Activated CD8-positive, alpha-beta memory T cell treated with anti-CD3 and anti-CD28 coated beads, Interleukin-2, amount 50 U/mL, for 1 hour (primary cell): ENCODE measurements at regions not wholly inside any gene's neighbourhood (a gene's known extent, or its start where the extent isn't known, plus 50 kb on each side); places are given as distances from the start of the nearest gene placed in this dataset.
"Not testable (repeated sequence)": the region's sequence is repeated elsewhere in the genome, so short reads cannot be mapped to it uniquely, and the experiment has no call there.

ENCODE experiments used
- DNase-seq: peaks from one replicate; pipeline ENCODE4 v3.0.0-alpha.2; 2020; ENCODE audit errors: extremely low read depth

DNA sequence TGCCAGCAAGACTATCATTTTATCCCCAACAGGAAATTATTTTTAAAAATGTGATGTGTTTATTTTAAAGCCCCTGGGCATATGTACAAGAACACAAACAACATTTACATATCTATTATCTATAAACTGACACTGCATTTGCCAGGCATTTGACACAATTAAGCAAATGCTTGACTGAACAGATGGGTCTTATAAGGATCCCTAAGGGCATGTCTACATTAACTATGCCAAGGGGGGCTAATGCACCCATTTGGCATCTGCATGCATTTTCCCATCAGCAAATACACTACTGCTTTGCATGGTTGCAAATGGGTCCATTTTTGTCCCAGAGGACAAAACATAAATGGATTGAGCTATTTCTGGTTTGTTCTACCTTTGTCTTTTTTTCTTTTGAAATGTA lies 884.8 kb upstream of the B3GALT2 start:
- no peak for DNase-seq

DNA sequence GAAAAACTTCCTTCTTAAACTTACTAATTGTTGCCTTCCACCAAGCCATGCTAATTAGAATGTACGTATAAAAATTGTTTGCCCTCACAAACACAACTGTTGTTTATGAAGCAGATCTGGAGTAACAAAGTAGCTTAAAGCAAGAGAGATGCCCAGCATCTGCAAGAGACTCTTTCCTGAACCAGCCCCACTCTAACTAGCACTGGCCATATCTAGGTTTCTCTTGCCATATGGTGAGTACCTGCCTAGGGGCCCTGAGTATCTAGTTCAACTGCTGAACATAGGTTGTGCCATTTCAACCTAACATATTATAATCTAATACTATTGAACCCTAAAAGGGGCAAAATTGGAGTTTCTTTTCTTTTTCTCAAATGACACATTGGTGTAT lies 883.4 kb upstream of the B3GALT2 start:
- DNase-seq = no peak

DNA sequence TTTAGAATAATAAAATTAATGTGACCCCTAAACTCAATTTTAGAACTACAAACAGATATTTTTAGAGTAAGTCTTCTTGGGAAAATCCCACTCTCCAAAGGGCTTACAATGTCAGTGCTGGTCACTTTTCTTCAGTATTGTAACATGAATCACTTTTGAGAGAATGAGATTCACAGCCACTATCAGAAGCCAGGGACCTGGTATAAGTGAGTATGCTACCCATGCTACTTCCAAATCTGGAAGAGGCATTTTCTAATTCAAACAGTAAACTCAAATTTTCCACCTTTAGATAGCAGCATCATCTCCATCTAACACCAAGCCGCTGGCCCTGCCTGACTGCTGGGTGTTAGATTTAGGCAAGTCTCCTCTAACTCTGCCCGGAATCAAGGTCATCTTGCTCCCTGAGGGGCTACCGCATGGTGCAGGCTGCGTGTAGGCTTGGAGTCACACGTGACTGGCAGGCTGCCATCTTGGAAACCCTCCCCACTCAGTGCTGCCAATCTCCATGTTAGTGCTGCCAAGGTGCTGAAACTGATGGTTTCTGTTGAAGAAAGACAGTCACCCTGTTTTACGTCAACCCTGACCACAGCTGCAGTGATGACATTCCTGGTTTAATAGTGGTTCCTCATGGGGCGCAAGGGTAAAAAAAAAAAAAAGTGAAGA lies 882.9 kb upstream of the B3GALT2 start:
- no peak for DNase-seq

DNA sequence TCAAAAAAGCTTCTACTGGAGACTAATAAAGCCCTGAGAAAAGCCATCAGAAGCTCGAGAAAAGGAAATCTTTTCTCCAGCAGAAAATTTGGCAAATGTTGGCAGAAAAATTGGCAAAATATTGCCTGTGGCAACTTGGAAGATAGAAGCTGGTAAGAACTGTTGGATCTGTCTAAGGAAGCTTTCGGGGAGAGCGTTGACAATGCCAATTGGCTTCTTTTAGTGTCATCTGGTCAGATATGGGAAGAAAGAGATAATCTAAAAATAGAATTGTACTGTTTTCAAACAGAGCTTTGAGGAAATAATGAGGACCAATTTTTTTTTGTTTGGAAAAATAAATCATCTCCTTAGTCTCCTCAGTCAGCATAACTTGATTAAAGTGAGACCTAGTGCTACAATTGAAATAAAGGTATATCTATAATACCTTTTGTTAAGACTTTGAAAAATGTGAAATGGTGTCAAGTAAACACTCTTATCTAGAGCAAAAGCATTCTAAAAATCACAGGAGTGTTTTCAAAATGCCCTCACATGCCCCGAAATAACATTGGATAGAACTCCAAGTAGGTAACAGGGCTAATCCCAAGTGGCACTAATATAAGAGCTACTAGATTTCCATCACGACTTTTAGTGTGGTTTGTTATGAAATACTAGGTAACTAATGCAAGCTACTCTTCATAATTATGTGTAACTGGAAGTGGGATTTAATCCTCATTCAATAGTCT lies 882.2 kb upstream of the B3GALT2 start:
- DNase-seq = no peak

DNA sequence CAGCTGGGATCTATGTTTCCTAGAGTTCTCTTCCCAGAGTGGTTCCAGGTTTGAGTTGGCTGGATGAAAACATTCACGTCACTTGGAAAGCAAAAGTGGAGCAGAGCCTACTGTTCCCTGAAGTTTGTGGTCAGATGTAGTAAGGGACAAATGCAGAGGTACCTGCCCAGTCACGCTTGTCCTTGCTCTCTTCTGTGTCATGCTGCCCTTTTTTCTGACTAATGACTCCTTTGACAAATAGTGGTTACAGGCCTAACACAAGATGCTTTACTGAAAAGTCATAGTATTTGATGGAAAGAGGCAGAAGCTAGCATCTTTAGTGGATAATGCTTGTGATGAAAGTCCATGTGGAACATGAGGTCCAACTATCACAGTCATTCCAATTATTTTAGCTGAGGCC lies 881.4 kb upstream of the B3GALT2 start:
- no peak for DNase-seq

DNA sequence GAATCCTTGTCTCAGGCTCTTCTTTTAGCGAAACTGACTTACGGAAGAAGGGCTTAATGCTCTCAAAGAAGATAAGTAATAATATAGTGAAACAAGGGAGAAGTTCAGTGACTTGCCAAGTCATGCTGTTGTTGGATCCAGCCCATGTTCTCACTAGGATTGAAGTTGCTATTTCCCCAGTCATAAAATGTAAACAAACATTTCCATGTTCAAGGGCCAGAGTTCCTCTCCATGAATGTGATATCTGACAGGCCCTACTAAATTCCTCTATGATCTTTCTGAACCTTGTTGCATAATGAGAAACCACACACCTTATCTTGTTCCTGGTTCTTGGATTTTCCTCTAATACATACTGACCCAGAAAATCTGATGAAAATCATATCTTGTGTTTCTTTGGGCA lies 876.5 kb upstream of the B3GALT2 start:
- DNase-seq = no peak

DNA sequence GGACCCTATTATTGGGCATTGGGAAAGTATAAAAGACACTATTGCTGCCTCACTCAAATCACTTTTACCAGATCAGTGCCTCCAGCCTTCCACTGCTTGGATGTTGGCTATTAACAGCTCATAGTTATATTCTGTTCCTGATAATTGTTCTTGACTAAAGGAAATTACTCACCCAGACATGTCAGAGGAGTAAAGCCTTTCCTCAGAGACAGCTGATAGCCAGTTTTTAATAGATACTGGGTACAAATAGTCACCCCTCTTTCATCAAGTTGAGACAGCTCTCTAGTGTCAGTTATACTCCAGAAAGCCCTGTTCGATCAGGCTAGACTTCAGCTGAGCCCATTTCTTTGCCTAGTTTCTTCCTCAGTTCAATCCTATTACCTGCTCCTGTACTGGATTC lies 876.1 kb upstream of the B3GALT2 start:
- DNase-seq = no peak

DNA sequence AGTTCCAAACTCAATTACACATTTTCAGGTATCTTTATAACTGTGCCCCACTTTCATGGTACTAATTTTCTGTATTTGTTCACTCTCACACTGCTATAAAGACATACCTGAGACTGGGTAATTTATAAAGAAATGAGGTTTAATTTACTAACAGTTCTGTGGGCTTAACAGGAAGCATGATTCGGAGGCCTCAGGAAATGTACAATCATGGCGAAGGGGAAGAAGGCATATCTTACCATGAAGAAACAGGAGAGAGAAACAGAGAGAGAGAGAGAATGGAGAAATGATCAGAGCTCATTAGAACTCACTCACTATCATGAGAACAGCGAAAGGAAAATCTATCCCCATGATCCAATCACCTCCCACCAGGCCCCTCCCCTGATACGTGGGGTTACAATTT lies 874.1 kb upstream of the B3GALT2 start:
- no peak for DNase-seq

DNA sequence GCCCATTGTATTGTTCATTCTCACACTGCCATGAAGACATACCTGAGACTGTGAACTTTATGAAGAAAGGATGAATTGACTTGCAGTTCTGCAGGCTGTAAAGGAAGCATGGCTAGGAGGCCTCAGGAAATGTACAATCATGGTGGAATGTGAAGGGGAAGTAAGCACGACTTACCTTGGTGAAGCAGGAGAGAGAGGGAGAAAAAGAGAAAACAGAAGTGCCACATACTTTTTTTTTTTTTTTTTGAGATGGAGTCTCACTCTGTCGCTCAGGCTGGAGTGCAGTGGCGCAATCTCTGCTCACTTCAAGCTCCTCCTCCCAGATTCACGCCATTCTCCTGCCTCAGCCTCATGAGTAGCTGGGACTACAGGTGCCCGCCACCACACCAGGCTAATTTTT lies 871.9 kb upstream of the B3GALT2 start:
- not testable (repeated sequence) for DNase-seq

DNA sequence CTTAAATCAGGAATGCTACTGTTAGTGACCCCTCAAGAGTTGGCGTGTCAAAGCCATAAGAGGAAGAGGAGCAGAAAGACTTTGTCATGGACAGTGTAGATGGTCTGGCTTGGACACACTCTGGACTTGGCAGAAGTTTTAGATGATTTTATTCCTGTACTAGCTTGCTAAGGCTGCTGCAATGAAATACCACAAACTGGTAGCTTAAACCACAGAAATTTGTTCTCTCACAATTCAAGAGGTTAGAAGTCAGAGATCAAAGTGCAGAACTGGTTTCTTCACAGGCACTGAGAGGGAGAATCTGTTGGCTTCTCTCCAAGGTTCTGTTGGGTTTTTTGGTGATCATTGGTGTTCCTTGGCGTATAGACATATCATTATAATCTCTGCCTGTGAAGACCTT lies 869.8 kb upstream of the B3GALT2 start:
- peak; percentile 21 for DNase-seq

DNA sequence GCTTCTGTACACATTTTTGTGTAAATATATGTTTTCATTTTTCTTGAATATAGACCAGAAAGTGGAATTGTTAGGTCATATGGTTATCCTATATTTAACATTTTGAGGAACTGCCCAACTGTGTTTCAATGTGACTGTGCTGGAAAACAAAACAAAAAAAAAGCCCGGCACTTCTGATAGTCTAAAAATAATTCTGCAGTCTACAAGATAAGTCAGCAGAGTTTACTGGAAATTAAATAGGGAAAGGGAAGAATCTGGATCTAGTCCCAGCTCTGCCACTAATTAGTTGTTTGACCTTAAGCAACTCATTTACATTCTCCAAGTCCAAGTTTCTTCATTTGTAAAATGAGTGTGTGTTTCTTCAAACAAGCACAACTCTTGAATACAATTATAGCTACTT lies 869.1 kb upstream of the B3GALT2 start:
- no peak for DNase-seq

DNA sequence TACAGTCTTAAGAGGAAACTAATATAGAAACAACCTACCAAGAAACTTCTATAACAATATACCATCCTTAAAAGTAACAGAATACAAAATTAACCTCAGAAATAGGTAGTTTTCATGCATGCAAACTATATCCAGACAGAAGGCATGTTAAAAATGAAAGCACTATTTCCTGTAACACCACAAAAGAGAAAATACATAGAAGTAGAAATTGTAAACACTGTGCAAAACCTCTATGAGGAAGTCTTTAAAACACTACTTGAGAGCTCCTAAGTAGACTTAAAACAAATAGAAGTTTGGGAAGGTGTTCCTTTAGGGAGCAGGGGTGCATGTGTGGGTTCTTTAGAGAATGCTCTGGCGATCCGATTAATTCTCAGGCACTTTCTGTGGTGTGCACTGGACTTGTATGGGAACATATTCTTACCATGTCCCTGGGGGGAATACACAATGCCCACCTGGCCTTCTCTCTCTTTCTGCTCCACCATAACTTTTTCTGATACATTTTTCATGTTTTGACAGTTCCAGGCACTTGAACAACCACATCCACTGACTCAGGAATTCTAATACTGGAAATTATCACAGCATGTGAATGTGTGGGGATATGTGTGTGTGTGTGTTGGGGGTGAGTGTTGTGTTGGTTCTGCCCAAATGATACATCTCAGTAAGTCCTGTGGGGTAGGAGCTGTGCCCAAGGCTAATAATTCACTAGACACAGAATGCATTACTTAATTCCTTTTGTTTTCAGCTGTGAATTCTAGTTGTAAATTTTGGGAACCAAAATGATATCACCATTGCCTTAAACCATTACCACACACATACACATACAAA lies 866.3 kb upstream of the B3GALT2 start:
- no peak for DNase-seq

DNA sequence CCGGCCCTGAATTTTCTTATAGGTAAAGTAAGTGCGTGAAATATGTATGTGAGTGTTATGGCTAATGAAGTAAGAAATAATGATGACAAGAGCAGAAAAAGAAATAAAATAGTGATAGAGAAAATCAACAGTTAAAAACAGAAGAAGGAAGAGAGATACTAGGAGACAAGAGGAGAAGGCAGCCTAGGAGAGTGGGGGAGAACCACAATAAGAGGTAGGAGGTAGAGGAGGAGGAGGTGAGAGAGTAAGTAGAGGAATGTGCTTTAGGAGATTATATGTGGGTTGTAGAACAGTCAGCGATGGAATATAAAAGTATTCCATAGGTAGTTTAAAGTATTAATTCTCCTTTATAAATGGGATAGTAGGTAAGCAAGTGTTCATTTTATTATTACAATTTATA lies 861.5 kb upstream of the B3GALT2 start:
- no peak for DNase-seq

DNA sequence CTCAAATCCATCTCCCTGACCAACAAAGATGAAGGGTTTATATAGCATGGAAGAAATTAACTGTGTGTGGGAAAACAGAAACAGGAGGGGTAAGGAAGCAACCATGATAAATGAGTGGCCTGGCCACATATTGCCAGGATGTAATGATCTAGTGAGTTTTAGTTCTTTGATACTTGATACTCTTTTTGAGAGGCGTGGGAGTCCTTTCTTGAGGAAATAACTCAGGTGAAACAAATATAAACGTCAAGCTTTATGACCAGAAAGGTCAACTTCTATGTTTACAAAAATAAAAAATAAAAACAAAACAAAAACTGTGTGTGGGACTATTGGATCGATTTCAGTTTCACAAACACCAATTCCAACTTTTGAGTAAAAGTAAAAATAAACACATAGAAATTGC lies 860.8 kb upstream of the B3GALT2 start:
- DNase-seq = no peak

DNA sequence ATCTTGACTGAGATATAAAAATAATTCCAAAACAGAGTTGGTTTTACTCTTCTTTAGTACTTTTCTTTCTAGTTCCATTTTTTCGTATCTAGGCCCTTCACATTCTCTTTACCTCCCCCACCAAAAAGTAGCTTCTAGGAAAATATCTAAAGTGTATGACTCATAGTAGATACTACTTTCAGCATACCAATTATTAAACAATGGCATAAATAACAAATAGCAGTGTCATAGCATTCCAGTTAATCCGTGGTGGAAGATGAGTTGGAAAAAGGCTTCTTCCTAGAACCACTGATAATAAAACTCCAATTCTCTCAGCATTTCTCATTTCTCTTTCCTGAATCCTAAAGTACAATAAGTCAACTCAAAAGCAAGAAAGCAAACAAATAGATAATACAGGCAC lies 859.0 kb upstream of the B3GALT2 start:
- DNase-seq = no peak

DNA sequence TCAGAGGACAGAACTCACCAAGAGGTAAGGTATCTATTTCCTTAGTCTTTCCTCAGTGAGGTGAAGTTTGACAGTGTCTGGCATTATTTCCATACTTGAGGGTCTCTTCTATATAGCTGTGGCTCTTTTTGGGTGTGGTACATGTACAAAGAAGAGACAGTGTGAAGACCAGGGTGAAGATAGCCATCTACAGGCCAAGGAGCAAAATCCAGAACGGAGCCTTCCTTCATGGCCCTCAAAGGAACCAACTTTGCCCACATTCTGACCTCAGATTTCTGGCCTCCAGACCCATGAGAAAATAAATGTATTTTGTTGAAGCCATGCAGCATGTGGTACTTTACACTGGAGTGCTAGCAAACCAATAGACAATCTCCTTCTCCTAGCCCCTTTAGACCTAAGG lies 858.5 kb upstream of the B3GALT2 start:
- DNase-seq = no peak

DNA sequence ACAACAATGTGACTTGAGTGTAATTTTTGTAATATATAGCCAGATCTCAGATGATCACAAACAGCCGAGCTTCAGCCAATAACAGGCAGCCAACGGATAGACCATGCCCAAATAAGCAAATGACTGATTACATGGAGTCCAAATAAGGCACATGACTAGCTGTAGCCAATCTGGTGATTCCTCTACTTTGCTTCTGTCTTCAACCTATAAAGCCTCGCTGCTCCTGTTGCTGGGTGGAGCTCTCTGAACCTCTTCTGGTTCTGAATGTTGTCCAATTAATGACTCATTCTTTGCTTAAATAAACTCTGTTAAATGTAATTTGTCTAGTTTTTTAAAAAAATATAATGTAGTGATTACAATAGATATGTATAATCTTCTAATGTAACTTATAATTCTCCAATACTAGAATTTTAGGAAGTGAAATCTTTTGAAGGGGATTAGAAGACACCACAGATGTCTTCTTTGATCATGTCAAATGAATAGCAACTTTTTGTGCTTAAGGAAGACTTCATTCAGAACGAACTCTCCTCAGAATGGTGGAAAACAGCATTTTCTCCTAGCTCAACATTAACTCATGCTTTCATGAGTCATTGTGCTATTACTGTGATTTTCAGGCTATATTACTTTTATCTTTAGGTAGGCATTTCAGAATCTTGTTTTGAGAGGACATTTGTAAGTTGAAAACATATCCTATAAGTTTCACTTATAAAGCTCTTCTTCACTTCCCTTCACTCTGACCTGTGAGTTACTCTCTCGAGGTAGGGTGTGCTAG lies 857.8 kb upstream of the B3GALT2 start:
- DNase-seq = no peak

DNA sequence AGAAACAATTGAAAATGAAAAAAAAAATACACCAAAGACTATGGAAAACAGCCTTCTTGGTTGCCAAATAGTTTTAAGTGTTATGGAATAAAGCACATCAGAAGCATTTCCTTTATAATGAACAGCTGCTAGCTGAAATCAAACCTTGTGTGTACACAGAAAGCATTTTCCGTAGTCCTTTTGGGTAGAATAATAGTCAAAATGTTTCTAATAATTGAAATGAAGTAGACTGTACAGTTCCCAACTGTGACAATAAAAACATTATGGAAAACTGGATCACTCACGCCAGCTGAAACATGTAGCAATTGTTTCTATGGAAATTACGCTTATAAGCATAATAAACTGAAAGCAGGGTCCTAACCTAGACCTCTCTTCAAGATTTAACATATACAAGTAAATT lies 856.3 kb upstream of the B3GALT2 start:
- no peak for DNase-seq

DNA sequence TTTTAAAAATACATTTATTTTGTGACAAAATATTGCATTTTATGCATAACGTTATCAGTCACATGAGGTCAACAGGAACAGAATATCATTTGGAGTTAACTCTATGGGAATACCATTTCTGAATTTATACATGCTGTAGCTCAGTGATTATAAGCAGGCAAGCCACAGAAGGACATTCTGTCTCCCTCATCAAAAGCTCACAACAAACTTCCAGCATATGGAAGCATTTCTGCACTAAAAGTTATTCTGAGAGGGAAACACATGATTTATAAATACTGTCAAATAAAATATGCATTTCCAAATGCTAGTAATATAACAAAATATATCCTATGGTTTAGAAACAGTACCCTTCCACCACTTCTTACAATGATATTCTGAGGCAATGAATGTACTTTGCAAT lies 854.1 kb upstream of the B3GALT2 start:
- DNase-seq = no peak

DNA sequence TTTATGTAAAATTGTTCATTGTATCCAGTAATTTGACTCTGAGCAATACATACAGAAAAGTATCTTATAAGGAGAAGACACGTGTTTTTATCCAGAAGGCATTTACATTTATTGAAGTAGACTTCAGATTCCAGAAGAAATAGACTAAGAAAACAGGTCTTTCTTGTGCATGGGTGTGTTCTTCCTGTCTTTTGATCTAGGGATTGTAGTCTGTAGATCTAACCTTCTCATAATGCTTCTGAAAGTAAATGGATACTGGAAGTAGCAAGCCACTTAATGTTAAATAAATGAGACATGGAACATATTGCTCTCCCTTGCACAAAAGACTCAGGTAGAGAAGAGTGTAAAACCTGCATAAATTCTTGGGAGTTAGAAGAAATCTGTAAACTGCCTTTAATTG lies 853.2 kb upstream of the B3GALT2 start:
- no peak for DNase-seq

DNA sequence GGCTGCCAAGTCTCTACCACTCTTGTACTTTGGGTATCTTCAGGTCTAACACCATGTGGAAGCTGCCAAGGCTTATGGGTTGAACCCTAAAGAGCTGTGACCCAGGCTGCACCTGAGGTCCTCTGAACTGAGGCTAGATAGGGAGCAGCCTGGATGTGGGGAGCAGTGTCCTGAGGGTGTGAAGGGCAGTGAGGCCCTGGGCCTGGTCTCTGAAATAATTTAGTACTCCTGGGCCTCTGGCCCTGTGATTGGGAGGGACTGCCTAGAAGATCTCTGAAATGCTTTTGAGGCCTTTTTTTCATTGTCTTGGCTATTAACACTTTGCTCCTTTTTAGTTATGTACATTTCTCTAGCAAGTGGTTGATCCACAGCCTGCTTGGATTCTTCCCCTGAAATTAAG lies 847.2 kb upstream of the B3GALT2 start:
- DNase-seq = no peak

DNA sequence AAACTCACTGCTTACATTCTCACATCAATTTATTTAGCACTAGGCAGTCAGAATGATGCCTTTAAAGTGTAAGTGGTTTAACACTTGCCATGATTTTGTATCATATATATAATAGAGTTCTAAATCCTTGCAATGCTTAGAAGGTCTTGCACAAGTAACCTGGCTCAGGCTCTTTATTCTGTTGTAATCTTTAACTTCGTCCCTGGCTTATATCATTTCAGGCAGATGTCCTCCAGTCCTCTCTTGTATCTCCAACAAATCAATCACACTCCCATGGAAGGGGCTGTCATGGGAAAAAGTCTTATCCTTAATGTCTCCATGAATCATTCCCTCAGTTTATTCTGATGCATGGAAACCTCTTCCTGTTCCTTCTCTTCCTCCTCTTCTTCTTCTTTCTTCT lies 841.6 kb upstream of the B3GALT2 start:
- DNase-seq = no peak
